ENCODE measurements at regions not wholly inside any gene's neighbourhood (a gene's known extent, or its start where the extent isn't known, plus 50 kb on each side); places are given as distances from the start of the nearest gene placed in this dataset.

GRCh38 chr4:131603705-131604104 is 1545.4 kb upstream of the PCDH10 start:
- POLR2A ChIA-PET, result no interaction called here
- Histone ChIP-seq H3K9ac (ENCODE audit: insufficient read depth in 1 of 2, low read depth in 2 of 2, low read length in 2 of 2) (no peak overlapping the region), H3K27me3 (ENCODE audit: control insufficient read depth in 2 of 2, insufficient read depth in 2 of 2, low read length in 2 of 2) (no peaks in the 10 kb centered on the region), H3K9me3 (replicated peaks; ENCODE audit: control insufficient read depth, insufficient read depth, low read depth, low read length) (no peaks in the 10 kb centered on the region), H3K36me3 (ENCODE audit: control insufficient read depth, insufficient read depth, low read length) (no peaks in the 10 kb centered on the region), H2AFZ (ENCODE audit: low read depth, low read length) (no peak overlapping the region), H3K4me2 (ENCODE audit: insufficient read depth, low read length) (no peak overlapping the region), H3K4me3 (no peak overlapping the region), H3K27ac (ENCODE audit: extremely low read depth, low read depth, low read length) (no peak overlapping the region), H3K4me1 (replicated peaks in 1 of 2; ENCODE audit: control insufficient read depth in 2 of 2, insufficient read depth in 2 of 2, low read length in 2 of 2) (no peaks in the 10 kb centered on the region), H3K79me2 (ENCODE audit: control insufficient read depth, insufficient read depth, low read length) (no peaks in the 10 kb centered on the region), H3K9me1 (ENCODE audit: control insufficient read depth, insufficient read depth, low read length) (no peaks in the 10 kb centered on the region), H4K20me1 (replicated peaks; ENCODE audit: control insufficient read depth, insufficient read depth, low read length) (no peaks in the 10 kb centered on the region)
- in situ Hi-C loops (cut with MboI), result no loop called here
- ATAC-seq (no peak), DNase-seq (ENCODE audit: extremely low read depth in 1 of 4, low spot score in 3 of 4) (no peak), FAIRE-seq (no peak)
- 0% methylated on average over 1 of the region's 1 CpG for WGBS (ENCODE audit: insufficient coverage, low coverage, missing lambda C conversion rate)
- TF ChIP-seq ARHGAP35 (IDR thresholded peaks at IDR 0.05; ENCODE audit: partially characterized antibody), result no peak
- TF ChIP-seq MBD1 (CRISPR knock-in tag; IDR thresholded peaks at IDR 0.05), result no peak
- no peak for TF ChIP-seq MEIS2 (IDR thresholded peaks at IDR 0.05; ENCODE audit: partially characterized antibody)
- no peak for TF ChIP-seq XRCC4 (IDR thresholded peaks at IDR 0.05; ENCODE audit: extremely low read depth, insufficient read depth, insufficient read length)
- TF ChIP-seq TRIM24 (IDR thresholded peaks at IDR 0.05), result no peak
- no peak for TF ChIP-seq SAFB2 (IDR thresholded peaks at IDR 0.05; ENCODE audit: borderline replicate concordance, low read depth, low read length, severe bottlenecking)
- TF ChIP-seq ZNF174 (CRISPR knock-in tag; IDR thresholded peaks at IDR 0.05), result no peak
- no peak for TF ChIP-seq ZNF76 (CRISPR knock-in tag; IDR thresholded peaks at IDR 0.05; ENCODE audit: borderline replicate concordance)
- no peak for TF ChIP-seq HDAC6 (IDR thresholded peaks at IDR 0.05; ENCODE audit: low read depth, low read length)
- no peak for TF ChIP-seq SNAPC5 (CRISPR knock-in tag; IDR thresholded peaks at IDR 0.05)
- no peak for TF ChIP-seq RCOR1 (IDR thresholded peaks at IDR 0.05; ENCODE audit: borderline replicate concordance in 1 of 2, low read depth in 2 of 2, low read length in 2 of 2)
- no peak for TF ChIP-seq SMAD4 (CRISPR knock-in tag; conservative IDR thresholded peaks at IDR 0.05)
- no peak for TF ChIP-seq ZC3H4 (CRISPR knock-in tag; IDR thresholded peaks at IDR 0.05; ENCODE audit: borderline replicate concordance)
- TF ChIP-seq TFE3 (CRISPR knock-in tag; IDR thresholded peaks at IDR 0.05), result no peak
- TF ChIP-seq ZNF717 (CRISPR knock-in tag; IDR thresholded peaks at IDR 0.05), result no peak
- CTCF ChIA-PET (ENCODE audit: low intra/inter-chr PET ratio), result no interaction called here
- intact Hi-C loops (cut with micrococcal nuclease), result no loop called here
- no TSS peak for BruUV-seq (replicated peaks)
